ENCODE measurements at regions not wholly inside any gene's neighbourhood (a gene's known extent, or its start where the extent isn't known, plus 50 kb on each side); places are given as distances from the start of the nearest gene placed in this dataset.

DNA sequence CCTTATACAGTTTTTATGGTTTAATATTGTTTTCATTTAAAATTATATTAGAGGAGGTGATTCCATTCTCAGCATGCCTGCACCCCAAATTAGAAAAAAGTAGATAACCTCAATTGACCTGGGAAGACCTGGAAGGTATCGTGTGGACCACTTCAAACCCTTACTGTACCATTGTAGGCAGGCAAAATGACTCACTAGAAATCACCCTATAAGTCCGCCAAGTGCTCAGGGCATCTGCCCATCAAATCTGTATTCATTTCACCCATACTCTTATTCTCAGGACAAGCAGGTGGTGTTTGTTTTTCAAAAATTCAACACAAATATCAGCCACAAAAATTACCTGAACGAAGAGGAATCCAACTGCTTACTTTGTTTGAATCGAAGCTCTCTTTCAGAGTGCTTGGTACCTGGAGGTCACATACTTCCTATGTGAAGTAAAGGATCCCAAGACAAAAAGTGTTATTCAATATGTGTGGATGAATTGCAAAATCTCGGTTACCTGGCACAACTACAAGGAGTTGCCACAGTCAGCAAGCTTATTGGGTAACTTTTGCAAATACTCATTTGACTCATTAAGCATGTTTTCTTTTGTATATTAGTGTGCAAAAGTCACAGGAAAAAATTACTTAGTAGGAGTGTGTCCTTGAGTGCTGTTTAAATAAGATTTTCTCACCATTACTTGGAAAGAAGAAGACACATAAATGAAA lies 216.2 kb downstream of the ENC1 start:
- DNase-seq (ENCODE audit: low read depth in 2 of 2): no peak

DNA sequence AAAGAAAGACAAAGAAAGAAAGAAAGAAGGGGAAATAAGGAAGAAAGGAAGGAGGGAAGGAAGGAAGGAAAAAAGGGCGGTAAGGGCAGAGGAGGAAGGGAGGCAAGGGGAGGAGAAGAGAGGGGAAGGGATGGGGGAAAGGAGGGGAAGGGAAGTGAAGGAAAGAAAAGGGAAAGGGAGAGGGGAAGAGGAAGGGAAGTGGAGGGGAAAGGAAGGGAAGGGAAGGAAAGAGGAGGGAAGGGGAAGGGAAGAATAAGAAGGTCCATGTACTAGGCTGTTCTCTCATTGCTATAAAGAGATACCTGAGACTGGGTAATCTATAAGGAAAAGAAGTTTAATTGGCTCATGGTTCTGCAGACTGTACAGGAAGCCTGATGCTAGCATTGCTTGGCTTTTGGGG lies 217.1 kb downstream of the ENC1 start:
- DNase-seq (ENCODE audit: low read depth in 2 of 2): no peak

DNA sequence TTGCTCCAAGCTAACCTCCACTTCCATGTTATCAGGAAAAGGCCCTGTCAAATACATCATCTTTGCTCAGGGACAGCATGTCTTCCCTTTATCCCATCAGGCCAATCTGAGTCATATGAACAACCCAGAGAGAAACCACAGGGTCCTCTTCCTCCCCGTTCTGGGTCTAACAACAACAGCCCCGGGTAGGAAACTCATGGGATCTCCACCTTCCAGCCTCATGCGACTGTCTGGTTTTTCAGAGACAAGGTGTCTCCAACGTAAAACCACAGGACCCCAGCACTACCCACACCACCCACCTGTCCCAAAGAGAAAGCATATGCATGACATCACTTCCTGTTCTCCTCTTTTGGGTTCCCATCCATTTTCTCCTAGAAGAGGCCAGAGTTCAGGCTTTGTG lies 217.9 kb downstream of the ENC1 start:
- no peak for DNase-seq (ENCODE audit: low read depth in 2 of 2)

DNA sequence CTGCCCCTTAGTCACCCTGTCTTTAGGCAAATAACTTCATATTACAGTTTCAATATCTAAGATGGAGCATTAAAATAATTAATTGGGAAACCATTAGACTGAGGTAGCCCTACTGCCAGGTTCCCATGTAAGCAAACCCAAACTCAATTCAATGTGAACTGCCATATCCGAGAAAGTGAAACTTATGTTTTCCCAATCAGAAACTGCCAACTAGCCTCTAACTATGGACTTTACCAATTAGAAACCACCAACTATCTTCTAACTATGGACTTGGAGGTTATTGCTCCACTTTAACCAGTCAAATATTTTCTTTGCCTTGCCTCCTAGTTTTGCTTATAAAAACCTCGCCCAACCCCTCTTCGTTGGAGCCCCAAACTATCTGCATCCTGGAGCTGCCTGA lies 218.5 kb downstream of the ENC1 start:
- no peak for DNase-seq (ENCODE audit: low read depth in 2 of 2)

DNA sequence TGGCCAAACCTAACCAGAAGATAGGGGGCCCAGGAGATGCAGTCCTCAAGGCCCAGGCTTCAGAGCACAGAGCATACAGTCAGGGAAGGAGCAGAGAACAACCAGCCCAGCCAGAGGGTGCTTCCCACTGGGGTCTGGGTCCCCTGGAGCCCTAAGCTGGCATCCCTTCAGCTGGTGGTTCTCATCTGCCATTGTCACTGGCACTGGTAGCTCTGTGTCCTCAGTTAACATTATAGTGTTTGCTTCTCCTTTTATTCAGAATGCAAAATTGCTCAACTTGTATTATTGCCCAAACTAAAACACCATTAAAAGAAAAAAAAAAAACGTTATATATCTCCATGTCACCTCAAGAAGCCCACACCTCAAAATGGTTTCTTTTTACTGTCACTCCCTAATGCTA lies 219.2 kb downstream of the ENC1 start:
- no peak for DNase-seq (ENCODE audit: low read depth in 2 of 2)

DNA sequence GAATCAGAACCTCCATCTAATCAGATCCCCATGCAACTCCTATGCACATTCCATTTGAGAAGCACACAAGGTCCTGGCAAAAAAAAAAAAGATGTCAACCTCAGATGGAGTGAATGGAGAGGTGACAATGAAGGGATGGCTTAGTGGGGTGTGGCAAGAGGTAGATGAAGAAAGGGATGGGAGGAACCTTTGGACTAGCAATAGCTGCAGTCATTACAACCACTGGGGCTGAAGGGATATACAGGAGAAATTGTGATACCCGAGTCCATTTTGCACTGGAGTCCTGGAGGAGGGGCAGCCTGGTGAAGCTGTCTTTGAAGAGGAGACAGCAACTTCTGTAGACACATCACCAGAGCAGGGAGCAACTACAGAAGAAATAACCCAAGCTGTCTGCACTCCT lies 219.6 kb downstream of the ENC1 start:
- DNase-seq (ENCODE audit: low read depth in 2 of 2): no peak

DNA sequence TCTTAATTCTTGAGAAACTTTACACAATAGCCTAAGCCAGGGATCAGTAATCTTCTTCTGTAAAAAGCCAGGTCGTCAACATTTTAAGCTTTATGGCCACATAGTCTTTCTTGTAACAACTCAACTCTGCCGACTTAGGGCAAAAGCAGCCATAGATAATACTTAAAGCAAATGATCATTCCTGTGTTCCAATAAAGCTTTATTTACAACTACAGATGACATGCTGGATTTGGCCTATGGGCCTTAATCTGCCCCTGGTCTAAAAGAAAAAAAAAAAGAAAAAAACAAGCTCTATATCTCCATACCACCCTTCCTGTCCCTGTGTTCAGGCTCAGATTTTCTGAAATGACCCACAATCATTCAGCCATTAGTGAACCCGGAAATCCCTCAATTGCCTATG lies 220.3 kb downstream of the ENC1 start:
- no peak for DNase-seq (ENCODE audit: low read depth in 2 of 2)

DNA sequence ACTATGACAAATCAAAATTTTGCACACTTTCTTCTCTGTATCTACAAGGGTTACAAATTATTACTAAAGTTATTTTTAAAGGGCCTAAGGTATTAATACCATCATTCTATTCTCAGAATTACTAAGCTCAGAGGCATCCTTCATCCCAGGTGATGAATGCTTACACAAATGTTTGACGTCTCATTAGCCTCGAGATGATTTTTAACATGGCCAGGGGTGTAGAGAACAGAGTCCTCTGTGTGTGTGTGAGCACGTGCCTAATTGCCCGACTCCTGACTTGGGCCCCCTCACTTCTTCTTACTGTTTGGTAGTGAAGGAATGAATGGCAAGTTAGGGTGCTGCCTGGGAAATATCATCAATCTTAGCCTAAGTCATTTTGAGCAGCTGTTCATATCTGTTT lies 221.1 kb downstream of the ENC1 start:
- no peak for DNase-seq (ENCODE audit: low read depth in 2 of 2)

DNA sequence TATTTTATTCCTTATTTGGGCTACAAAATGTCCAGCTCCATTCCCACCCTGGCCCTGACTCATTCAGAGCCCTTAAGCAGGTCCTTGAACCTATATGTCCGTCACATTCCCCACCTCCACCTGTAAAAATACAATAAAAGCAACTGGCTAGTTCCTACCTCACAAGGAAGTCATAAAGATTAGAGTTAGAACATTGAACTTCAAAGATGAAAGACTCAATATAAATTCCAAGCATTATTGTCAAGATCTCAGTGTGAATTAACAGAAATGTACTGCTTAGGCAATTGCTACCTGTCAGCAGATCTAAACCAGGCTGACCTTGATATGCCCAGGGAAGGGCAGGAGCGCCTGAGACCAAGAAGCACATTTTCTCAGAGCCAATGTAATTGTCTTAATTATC lies 221.8 kb downstream of the ENC1 start:
- DNase-seq (ENCODE audit: low read depth in 2 of 2): no peak

DNA sequence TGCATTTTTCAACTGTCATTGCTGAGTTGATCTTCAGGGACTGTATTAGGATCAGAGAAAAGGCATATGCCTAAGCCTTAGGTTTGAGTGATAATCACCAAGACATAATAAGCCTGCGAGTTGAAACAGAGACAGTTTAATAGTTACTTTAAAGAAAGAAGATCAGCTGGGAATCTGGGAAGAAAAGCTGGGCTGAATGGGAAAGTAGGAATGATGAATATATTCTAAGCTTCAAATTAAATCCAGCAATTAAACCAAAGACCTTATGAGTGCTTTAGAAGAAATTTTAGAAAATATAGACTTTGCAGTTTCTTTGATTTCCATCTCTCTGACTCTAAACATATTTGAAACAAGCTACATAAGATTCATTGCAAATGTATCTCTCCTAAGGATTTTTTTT lies 222.3 kb downstream of the ENC1 start:
- no peak for DNase-seq (ENCODE audit: low read depth in 2 of 2)

DNA sequence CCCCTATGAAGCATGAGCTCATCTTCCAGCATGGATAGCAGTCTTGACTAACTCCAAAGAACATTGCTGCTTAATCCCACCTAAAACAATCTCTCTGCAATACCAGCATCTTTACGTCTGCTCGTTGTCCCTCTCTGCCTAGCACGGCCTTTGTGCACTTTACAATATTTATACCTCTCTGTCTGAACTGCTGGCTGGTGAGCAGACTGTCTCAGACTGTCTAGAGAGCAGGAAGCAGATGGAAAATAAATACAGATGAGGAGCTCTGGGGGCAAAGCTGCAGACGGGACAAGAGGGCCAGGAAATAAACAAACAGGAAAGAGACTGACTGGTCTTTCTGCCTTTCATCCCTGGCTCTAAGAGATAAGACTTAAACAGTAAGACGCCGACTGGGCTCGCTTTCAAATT lies 224.8 kb downstream of the ENC1 start:
- DNase-seq (ENCODE audit: low read depth in 2 of 2): no peak

DNA sequence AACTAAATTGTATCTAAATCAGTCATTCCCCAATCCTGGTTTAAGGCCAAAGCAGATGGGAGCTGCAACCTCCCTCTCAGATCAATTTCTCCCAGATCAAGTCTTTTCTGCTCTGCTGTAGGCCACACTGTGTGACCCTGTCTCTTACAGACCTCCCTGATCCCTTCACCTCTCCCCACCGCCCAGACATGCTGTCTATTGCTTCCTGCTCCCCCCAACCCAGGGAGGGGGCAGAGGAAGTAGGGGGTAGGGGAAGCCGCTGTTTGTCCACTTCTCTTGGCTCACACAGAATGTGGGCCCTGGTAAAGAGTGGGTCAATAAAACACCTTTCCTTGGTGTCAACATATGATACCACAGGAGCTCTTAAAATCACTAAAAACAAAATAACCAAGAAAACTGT lies 226.3 kb downstream of the ENC1 start:
- DNase-seq (ENCODE audit: low read depth in 2 of 2): no peak

DNA sequence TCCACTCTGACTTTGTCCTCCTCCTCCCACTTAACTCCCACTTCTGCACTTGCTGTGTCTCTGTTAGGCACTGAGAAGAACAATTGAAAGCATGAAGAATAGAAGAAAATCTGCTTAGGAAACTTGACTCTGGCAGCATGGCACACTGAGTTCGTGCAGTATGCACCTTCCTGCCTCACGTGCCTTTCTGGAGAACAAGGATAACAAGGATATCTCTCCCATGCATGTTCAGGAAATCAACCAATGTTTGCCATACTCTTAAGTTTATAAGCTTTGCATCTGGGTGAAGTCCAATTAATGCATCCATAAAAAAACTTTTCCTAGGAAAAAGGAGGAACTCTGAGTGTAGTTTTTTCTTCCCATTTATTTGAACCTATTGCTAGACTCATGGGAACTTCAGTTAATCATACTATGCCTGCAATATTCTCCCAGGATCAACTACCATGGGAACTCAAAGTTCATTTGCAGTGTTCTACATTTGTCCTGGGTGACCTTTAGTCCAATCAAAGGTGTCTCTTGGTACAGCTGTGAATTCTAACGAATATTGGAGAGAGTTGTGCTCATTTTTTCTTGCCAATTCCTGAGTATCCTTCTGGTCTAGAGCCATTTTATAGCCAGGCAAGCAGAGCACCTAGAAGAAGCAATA lies 227.0 kb downstream of the ENC1 start:
- DNase-seq (ENCODE audit: low read depth in 2 of 2): no peak

DNA sequence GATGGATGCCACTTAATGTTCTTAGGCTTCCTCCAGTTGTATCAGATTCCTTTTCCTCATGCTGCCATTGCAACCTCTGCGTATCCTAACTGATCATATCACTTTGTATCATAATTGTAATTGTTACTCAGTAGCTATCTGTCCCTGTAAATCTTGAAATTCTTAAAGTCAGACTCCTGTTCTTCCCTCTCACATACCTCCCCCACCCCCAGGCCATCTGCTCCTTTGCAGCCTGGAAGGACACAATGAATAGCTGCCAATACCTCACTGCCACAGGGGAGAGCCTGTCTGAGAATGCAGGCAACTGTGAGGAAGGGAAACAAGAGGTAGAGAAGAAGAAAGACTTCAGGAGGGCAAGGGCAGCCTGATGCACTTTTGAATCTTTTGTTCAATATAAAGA lies 228.5 kb downstream of the ENC1 start:
- DNase-seq (ENCODE audit: low read depth in 2 of 2): no peak

DNA sequence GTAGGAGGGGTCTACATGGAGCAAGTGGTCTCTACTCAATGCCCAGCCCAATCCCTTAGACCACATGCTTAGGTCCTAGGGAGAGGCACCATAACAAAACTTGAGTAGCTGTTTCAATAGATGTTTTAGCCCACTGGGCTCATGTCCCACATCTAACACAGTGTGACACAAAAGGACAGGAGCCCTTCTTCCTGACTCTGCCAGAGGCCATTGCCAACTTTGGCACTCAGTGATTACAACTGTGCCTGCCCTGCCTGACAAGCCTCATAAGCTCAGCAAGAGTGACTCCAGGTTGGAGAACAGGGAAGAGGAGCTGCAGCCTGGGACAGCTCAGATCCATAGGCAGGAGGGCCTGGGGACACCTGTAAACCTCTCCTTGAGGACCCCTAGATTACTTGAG lies 230.8 kb downstream of the ENC1 start:
- DNase-seq (ENCODE audit: low read depth in 2 of 2): no peak

DNA sequence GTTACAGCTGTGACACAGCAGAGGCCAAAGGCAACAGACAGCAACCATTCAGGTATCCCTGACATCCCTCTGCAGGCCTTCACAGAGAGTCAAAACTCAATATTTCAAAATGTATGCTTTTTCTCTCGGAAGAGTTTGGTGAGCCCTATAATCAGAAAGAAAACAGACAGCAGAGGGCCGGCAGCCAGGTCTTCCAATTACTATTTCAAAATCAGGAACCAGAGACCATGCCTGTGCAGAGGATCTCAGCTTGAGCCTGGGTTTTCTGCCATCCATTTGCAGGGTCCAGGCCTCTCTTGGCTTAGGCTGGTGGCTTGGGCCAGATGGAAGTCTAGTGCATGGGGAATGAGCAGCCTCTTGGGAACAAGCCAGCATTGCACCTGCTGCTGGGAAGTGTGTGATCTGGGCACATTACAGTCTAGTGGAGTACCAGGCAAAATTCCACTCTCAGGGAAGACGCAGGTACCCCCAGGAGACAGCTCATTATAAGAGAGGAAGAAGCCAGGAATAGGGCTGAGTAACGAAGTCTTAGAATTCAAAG lies 231.3 kb downstream of the ENC1 start:
- no peak for DNase-seq (ENCODE audit: low read depth in 2 of 2)

DNA sequence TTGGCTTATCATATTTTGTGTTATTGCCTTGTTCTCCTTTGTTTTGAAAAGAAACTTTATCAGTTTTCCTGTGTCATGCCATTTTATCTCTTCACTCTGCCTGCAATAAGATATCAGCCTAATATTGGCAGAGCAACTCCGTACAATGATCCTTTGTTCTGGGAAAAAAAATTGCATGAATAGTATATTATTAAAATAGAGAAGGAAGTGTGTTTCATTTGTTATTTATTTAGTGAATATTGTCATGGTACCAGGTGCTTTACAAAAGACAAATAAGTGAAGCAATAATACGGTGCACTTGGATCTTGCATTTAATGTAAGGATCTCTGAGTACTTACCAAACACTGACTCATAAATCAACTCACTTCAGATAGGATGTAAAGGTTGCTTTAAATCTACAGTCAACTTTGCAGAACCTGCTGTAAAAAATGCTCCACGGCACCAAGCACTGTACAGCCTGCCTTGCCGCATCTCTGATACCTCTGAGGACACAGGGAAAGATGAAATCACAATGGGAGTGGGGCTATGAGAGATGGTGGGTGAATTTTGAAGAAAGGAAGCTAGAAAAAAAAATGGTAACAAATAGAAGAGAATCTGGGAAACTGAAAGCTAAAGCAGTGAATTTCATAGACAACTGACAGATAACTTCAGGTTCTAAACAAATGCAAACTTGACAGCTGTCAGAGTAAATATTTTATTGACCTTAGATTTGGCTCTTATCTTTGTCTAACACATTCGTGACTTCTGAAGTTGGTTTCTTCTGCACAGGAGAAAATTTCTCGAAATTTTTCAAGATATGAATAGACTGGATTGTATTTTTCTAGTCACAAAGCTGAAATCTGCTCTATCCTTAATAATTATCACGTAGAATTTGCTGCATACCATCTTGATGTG lies 232.1 kb downstream of the ENC1 start:
- DNase-seq (ENCODE audit: low read depth in 2 of 2): no peak

DNA sequence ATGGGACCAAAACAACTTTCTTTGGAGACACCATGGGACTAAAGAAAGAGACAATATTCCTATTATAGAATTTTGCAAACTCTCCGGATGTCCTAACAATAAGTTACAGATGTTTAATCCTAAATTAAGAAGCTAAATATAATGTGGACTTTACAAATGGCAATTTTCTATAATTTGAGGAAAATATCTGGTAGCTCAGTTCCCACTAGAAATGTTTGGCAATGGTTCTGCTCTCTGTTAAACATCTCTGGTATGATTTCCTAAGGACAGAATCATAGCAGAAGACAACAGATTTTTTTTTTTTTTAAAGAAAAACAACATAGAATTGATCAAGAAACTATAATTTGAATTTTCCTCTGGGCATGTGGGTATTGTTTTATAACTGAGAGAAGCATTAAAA lies 232.8 kb downstream of the ENC1 start:
- DNase-seq (ENCODE audit: low read depth in 2 of 2): no peak

DNA sequence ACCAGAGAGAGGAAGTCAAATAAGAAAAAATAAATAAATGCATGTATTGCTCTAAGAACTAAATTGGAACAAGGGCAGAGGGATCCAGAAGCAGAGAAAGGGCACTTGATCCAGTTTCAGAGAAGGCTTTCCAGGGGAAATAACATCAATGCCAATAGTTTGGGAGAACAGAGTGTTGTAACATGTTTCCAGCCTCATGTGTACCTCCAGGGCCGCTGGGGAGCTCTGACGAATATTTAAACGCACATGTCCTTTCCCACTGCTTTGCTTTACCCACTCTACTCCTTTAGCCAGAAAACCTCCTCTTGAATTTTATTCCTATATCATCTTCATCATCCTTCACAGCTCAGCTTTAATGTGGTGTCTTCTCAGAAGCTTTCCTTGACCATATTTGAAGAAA lies 233.7 kb downstream of the ENC1 start:
- DNase-seq (ENCODE audit: low read depth in 2 of 2): no peak

DNA sequence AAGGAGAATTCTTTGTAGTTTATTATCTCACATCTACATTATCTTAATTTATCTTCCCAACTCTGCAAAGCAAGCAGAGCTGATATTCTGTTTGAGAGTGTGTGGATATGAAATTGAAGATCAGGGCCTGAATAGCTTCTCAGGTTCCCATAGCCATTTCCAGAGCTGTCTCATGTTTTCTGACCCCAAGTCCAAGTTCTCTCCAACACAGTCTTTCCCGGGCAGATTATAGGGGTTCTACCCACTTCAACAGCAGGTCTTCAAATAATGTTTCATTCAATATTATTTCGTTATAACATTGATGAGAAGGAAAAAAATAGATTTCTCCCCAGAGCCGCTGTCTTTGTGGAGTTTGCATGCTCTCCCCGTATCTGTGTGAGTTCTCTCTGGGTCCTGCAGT lies 234.9 kb downstream of the ENC1 start:
- no peak for DNase-seq (ENCODE audit: low read depth in 2 of 2)

DNA sequence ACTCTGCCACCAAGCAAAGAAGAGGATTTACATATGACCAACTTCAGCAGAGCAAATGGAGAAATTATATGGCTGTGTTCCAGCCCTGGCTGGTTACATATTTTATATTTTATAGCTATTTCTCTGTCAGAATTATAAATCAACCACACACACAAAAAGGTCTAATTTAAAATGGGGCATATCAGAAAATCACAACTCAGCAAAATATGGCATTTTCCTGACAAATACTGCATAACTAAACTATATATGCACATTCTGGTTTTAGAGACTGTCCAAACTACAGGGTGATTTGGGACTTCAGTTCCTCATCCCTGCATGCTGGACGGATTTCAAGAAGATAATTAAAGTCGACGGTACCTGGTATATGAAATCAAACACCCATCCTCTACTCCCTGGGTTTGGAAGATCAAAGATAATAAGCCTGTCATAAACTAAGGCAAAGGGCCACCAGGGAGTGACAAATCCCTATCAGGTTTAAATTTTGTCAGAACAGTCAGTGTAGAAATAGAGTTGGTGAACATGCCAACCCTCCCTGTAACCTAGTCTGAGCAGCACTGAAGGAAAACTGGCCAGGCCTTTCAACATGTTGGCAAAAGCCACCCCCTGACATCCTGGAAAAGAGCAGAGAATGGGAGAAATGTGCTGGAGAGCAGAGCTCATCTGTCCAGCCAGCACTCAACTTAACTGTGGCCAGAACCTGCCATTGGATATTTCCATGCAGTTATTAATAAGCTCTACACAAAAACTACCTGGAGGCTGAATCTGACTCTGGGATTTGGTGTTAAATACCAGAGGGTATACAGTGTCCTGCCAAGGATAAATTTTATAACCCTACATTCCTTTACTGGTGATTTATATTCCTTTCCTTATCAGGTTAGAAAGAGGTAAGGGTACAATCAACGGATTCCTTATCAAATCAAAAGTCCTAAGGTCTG lies 235.7 kb downstream of the ENC1 start:
- no peak for DNase-seq (ENCODE audit: low read depth in 2 of 2)

DNA sequence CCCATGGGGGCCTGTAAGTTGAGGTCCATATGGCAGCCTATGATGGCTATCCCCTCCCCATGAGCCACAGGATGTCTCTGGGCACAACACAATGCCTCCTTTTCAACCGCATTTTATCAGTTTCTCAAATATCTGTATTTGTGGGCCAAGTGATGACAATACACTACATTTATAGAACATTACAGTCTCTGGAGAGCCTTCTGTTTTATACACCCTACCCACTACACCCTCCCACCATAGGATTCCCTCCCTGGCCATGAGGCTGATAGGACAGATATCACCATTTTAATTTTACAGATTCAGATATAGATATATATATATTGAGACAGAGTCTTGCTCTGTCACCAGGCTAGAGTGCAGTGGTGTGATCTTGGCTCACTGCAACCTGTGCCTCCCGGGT lies 236.8 kb downstream of the ENC1 start:
- DNase-seq (ENCODE audit: low read depth in 2 of 2): no peak

All from stimulated activated CD8-positive, alpha-beta memory T cell treated with anti-CD3 and anti-CD28 coated beads, Interleukin-2, amount 100 ng/mL, for 48 hours (primary cell).